ENCODE measurements at regions not wholly inside any gene's neighbourhood (a gene's known extent, or its start where the extent isn't known, plus 50 kb on each side); places are given as distances from the start of the nearest gene placed in this dataset.

DNA sequence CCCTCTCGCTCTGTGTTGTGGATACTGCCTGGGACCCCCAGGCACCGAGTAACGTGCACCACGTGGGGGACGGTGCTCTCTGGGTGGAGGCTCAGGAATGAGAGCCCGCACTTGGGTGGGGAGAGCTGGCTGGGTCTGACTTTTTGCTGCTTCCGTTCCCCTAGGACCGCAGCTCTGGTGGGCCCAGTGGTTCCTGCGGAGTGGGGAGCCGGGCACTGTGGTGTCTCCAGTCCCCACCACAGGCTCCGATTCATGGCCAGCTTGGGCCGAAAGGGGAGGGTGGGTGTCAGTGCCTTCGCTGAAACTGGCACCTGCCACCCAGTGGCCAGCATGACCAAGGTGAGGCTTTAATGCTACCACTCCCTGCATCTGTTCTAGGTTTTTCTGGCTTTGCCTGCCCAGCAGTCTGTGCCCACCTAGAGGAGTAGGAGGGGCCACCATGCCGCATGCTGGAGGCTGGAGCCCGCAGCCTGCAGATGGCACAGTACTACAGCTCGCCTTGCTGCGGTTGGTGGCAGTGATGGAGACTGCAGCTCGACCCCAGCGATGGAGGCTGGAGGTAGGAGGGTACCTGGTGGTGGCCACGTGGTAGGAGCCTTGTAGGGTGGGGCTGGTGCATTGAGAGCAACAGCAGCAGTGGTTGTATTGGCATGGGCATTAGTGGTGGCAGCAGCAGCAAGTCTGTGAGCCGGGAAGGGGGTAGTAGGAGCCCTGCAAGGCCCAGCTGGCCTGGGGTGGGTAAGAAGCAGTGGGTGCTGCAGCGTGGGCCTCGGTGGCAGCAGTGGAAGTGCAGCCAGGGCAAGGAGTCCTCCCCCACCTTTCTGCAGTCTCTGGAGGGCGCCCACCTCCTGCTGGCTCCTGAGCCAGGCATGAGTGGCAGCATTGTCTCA, 118.8 kb upstream of the VPREB1 start:
- TF ChIP-seq, protein P1, sequence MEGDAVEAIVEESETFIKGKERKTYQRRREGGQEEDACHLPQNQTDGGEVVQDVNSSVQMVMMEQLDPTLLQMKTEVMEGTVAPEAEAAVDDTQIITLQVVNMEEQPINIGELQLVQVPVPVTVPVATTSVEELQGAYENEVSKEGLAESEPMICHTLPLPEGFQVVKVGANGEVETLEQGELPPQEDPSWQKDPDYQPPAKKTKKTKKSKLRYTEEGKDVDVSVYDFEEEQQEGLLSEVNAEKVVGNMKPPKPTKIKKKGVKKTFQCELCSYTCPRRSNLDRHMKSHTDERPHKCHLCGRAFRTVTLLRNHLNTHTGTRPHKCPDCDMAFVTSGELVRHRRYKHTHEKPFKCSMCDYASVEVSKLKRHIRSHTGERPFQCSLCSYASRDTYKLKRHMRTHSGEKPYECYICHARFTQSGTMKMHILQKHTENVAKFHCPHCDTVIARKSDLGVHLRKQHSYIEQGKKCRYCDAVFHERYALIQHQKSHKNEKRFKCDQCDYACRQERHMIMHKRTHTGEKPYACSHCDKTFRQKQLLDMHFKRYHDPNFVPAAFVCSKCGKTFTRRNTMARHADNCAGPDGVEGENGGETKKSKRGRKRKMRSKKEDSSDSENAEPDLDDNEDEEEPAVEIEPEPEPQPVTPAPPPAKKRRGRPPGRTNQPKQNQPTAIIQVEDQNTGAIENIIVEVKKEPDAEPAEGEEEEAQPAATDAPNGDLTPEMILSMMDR (IDR thresholded peaks at IDR 0.05; ENCODE audit: insufficient read depth, low read length): no peak
- TF ChIP-seq POLR2AphosphoS5 (IDR thresholded peaks at IDR 0.05; ENCODE audit: low read depth) (no peak), REST (IDR thresholded peaks at IDR 0.05; ENCODE audit: insufficient replicate concordance, low read depth) (no peak)
